ENCODE measurements at regions not wholly inside any gene's neighbourhood (a gene's known extent, or its start where the extent isn't known, plus 50 kb on each side); places are given as distances from the start of the nearest gene placed in this dataset.

DNA sequence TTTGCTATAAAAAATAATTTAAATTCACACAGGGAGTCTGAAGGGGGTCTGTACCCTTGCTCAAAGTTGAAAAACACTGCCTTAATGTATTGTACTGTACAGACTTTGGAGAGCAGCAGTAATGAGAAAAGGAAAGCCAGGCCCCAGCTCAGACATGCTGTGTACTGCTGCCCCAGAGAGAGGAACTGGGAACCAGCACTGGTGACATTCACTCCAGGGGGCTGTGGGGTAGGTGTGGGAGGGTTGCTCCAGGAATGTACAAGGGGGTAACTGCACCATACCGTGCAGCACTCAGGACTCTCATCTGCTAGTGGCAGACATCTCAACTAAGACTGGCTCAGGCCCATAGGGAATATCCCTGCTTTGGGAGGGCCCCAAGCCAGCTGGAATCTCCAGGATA lies 146.0 kb upstream of the RMP24 start:
- H3K79me2 ChIP-seq (ENCODE audit: control insufficient read depth, insufficient read depth, low read length) = no peaks in the 10 kb centered on the region
- H4K20me1 ChIP-seq (ENCODE audit: control insufficient read depth, extremely low read depth, insufficient read depth, low read length) = no peaks in the 10 kb centered on the region
- H3K4me2 ChIP-seq (ENCODE audit: extremely low read depth, insufficient read depth, low read length) = no peak overlapping the region
- no peaks in the 10 kb centered on the region for H3K27me3 ChIP-seq (ENCODE audit: control insufficient read depth, insufficient read depth, low read length)
- TF ChIP-seq, protein P1, sequence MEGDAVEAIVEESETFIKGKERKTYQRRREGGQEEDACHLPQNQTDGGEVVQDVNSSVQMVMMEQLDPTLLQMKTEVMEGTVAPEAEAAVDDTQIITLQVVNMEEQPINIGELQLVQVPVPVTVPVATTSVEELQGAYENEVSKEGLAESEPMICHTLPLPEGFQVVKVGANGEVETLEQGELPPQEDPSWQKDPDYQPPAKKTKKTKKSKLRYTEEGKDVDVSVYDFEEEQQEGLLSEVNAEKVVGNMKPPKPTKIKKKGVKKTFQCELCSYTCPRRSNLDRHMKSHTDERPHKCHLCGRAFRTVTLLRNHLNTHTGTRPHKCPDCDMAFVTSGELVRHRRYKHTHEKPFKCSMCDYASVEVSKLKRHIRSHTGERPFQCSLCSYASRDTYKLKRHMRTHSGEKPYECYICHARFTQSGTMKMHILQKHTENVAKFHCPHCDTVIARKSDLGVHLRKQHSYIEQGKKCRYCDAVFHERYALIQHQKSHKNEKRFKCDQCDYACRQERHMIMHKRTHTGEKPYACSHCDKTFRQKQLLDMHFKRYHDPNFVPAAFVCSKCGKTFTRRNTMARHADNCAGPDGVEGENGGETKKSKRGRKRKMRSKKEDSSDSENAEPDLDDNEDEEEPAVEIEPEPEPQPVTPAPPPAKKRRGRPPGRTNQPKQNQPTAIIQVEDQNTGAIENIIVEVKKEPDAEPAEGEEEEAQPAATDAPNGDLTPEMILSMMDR (conservative IDR thresholded peaks at IDR 0.05 in 1 of 2, IDR thresholded peaks at IDR 0.05 in 1 of 2; ENCODE audit: low read depth in 1 of 2, low read length in 2 of 2) = no peak
- TF ChIP-seq EZH2 (IDR thresholded peaks at IDR 0.05; ENCODE audit: low read length, missing control alignments) = no peak
- no peaks in the 10 kb centered on the region for H3K36me3 ChIP-seq (ENCODE audit: control insufficient read depth, insufficient read depth, low read length)
- H3K4me1 ChIP-seq (ENCODE audit: control insufficient read depth, extremely low read depth, insufficient read depth, low read length) = no peaks in the 10 kb centered on the region
- no peak for DNase-seq (ENCODE audit: low read depth in 2 of 2)
- H3K9me3 ChIP-seq (ENCODE audit: control insufficient read depth, insufficient read depth, low read depth, low read length) = no peaks in the 10 kb centered on the region
- no peak overlapping the region for H2AFZ ChIP-seq (ENCODE audit: low read length)
- no peak overlapping the region for H3K4me3 ChIP-seq (replicated peaks in 1 of 4; ENCODE audit: control extremely low read depth in 1 of 4, insufficient read depth in 1 of 4, low read depth in 3 of 4, low read length in 4 of 4)
- H3K9ac ChIP-seq (ENCODE audit: insufficient read depth, low read length) = no peak overlapping the region
- no peak overlapping the region for H3K27ac ChIP-seq (ENCODE audit: insufficient read depth, low read length)

DNA sequence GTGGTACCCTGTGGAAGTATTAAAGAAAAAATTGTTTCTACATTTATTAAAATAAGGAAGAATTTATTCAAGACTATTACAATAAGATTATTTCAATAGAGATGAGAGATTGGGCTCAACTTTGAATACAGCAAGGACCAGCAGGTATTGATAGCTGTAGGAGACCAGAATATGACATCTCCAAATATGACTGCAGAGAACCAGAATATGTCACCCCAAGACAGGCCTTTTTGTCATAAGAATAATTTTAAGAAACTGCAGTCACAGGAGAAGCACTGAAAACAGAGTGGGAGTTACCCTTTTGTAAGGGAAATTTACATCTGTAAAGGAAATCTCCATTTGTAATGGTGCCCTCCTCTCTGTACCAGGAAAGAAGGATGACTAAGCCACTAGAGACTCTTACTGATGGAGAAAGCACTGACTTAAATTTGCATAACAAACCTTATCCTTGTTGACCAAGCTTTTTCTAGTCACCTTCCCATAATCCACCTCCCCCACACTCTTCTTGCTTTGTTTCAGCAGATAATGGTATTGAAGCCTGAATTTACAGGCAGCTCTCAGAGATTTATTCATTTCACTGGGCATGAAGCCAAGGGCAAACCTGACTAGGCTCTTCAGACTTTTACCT lies 145.1 kb upstream of the RMP24 start:
- Histone ChIP-seq H3K4me3 (replicated peaks in 1 of 4; ENCODE audit: control extremely low read depth in 1 of 4, insufficient read depth in 1 of 4, low read depth in 3 of 4, low read length in 4 of 4) (no peak overlapping the region), H3K27ac (ENCODE audit: insufficient read depth, low read length) (no peak overlapping the region), H3K4me2 (ENCODE audit: extremely low read depth, insufficient read depth, low read length) (no peak overlapping the region), H3K4me1 (ENCODE audit: control insufficient read depth, extremely low read depth, insufficient read depth, low read length) (no peaks in the 10 kb centered on the region), H3K36me3 (ENCODE audit: control insufficient read depth, insufficient read depth, low read length) (no peaks in the 10 kb centered on the region), H3K9ac (ENCODE audit: insufficient read depth, low read length) (no peak overlapping the region), H4K20me1 (ENCODE audit: control insufficient read depth, extremely low read depth, insufficient read depth, low read length) (no peaks in the 10 kb centered on the region), H2AFZ (ENCODE audit: low read length) (no peak overlapping the region), H3K9me3 (ENCODE audit: control insufficient read depth, insufficient read depth, low read depth, low read length) (no peaks in the 10 kb centered on the region), H3K27me3 (ENCODE audit: control insufficient read depth, insufficient read depth, low read length) (no peaks in the 10 kb centered on the region), H3K79me2 (ENCODE audit: control insufficient read depth, insufficient read depth, low read length) (no peaks in the 10 kb centered on the region)
- DNase-seq (ENCODE audit: low read depth in 2 of 2) = no peak
- TF ChIP-seq, protein P1 (conservative IDR thresholded peaks at IDR 0.05 in 1 of 2, IDR thresholded peaks at IDR 0.05 in 1 of 2; ENCODE audit: low read depth in 1 of 2, low read length in 2 of 2) = no peak
- no peak for TF ChIP-seq EZH2 (IDR thresholded peaks at IDR 0.05; ENCODE audit: low read length, missing control alignments)

DNA sequence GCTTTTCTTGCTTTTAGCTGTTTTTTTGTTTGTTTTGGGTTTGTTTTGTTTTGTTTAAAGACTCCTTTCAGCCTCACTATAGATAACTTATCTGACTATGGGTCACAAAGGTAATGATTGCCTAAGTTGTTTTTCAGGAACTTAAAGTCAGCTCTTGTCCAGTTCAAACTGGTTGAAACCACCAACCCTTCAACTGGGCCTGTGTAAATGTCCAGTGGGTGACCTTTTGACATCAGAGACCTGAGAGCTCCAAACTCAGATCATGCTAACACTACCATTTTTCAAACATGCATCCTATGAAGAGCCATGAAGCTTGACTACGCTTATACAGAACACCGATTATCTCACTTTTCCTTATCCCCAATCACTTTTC lies 144.6 kb upstream of the RMP24 start:
- no peaks in the 10 kb centered on the region for H4K20me1 ChIP-seq (ENCODE audit: control insufficient read depth, extremely low read depth, insufficient read depth, low read length)
- H3K36me3 ChIP-seq (ENCODE audit: control insufficient read depth, insufficient read depth, low read length) = no peaks in the 10 kb centered on the region
- no peaks in the 10 kb centered on the region for H3K79me2 ChIP-seq (ENCODE audit: control insufficient read depth, insufficient read depth, low read length)
- H3K9me3 ChIP-seq (ENCODE audit: control insufficient read depth, insufficient read depth, low read depth, low read length) = no peaks in the 10 kb centered on the region
- H2AFZ ChIP-seq (ENCODE audit: low read length) = no peak overlapping the region
- H3K27ac ChIP-seq (ENCODE audit: insufficient read depth, low read length) = no peak overlapping the region
- no peak overlapping the region for H3K4me3 ChIP-seq (replicated peaks in 1 of 4; ENCODE audit: control extremely low read depth in 1 of 4, insufficient read depth in 1 of 4, low read depth in 3 of 4, low read length in 4 of 4)
- no peaks in the 10 kb centered on the region for H3K27me3 ChIP-seq (ENCODE audit: control insufficient read depth, insufficient read depth, low read length)
- no peak overlapping the region for H3K4me2 ChIP-seq (ENCODE audit: extremely low read depth, insufficient read depth, low read length)
- TF ChIP-seq, protein P1 (conservative IDR thresholded peaks at IDR 0.05 in 1 of 2, IDR thresholded peaks at IDR 0.05 in 1 of 2; ENCODE audit: low read depth in 1 of 2, low read length in 2 of 2) = no peak
- TF ChIP-seq EZH2 (IDR thresholded peaks at IDR 0.05; ENCODE audit: low read length, missing control alignments) = no peak
- H3K4me1 ChIP-seq (ENCODE audit: control insufficient read depth, extremely low read depth, insufficient read depth, low read length) = no peaks in the 10 kb centered on the region
- DNase-seq (ENCODE audit: low read depth in 2 of 2) = no peak
- H3K9ac ChIP-seq (ENCODE audit: insufficient read depth, low read length) = no peak overlapping the region
